DND-41 (cell line): ENCODE measurements at regions not wholly inside any gene's neighbourhood (a gene's known extent, or its start where the extent isn't known, plus 50 kb on each side); places are given as distances from the start of the nearest gene placed in this dataset.

Experiments
- CTCF ChIP-seq: IDR thresholded peaks from 2 replicates; pipeline ENCODE4 v1.5.1; 2012; ENCODE audit warnings: borderline replicate concordance, low read length, moderate library complexity, mild to moderate bottlenecking; ENCODE audit not compliant: poor library complexity, severe bottlenecking; ENCODE audit errors: extremely low read depth
- EZH2 ChIP-seq: IDR thresholded peaks from 3 replicates; pipeline ENCODE4 v1.6.1; 2012; ENCODE audit warnings: borderline replicate concordance, low read depth, mild to moderate bottlenecking, moderate library complexity, low read length, inconsistent platforms; ENCODE audit not compliant: severe bottlenecking

- no peak for TF ChIP-seq CTCF
- TF ChIP-seq EZH2: no peak
Measured at GRCh38 chr3:13193320-13194284, 120.4 kb upstream of the IQSEC1 start.
